ENCODE measurements at regions not wholly inside any gene's neighbourhood (a gene's known extent, or its start where the extent isn't known, plus 50 kb on each side); places are given as distances from the start of the nearest gene placed in this dataset.

- TF ChIP-seq CTCF (IDR thresholded peaks at IDR 0.05) (no peak), POLR2AphosphoS5 (IDR thresholded peaks at IDR 0.05) (no peak), POLR2A (IDR thresholded peaks at IDR 0.05) (no peak)
Measured at GRCh38 chr18:71252351-71252865, 963.6 kb downstream of the SOCS6 start.

Measured in suprapubic skin (tissue), 4 donors.